Fibroblast of villous mesenchyme (primary cell): ENCODE measurements at regions not wholly inside any gene's neighbourhood (a gene's known extent, or its start where the extent isn't known, plus 50 kb on each side); places are given as distances from the start of the nearest gene placed in this dataset.
"Not testable (repeated sequence)": the region's sequence is repeated elsewhere in the genome, so short reads cannot be mapped to it uniquely, and the experiment has no call there.

ENCODE experiments used
- DNase-seq: peaks from one replicate; pipeline ENCODE4 v3.0.0-alpha.2; 2010; ENCODE audit warnings: low read depth
- H3K4me3 ChIP-seq: 2 replicates; pipeline ENCODE4 v1.5.1; 2011; ENCODE audit warnings: low read depth, mild to moderate bottlenecking, low read length
- CTCF ChIP-seq: IDR thresholded peaks from 2 replicates; pipeline ENCODE4 v1.5.1; 2012; ENCODE audit warnings: low read depth, mild to moderate bottlenecking, low read length; ENCODE audit not compliant: insufficient read depth

- no peak for TF ChIP-seq CTCF
- H3K4me3 ChIP-seq, result no peak overlapping the region
- DNase-seq, result no peak
Observed at GRCh38 chr14:104478656-104479055, 100.9 kb upstream of the C14orf180 start.

DNA sequence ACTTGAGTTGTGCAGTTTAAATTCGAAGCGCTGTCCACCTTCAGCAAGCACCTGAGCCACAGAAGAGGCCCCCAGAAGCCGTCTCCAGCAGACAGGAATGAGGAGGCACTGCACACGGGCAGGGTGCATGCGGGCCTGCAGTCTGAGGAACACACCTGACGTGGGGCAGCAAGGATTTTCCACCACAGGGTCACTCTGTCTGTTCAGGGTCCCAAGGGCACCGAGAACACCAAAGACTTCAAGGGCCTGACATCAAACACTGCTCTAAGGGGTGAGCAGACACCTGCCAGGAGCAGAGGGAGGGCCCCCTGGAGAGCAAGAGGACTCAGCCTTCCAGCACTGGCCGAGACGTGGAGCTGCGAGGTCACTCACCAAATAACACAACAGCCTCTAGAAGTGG lies 99.7 kb upstream of the C14orf180 start:
- DNase-seq, result no peak
- TF ChIP-seq CTCF, result no peak
- H3K4me3 ChIP-seq, result no peak overlapping the region

GRCh38 chr14:104481323-104481722 lies 98.2 kb upstream of the C14orf180 start:
- H3K4me3 ChIP-seq, result no peak overlapping the region
- DNase-seq, result no peak
- no peak for TF ChIP-seq CTCF

DNA sequence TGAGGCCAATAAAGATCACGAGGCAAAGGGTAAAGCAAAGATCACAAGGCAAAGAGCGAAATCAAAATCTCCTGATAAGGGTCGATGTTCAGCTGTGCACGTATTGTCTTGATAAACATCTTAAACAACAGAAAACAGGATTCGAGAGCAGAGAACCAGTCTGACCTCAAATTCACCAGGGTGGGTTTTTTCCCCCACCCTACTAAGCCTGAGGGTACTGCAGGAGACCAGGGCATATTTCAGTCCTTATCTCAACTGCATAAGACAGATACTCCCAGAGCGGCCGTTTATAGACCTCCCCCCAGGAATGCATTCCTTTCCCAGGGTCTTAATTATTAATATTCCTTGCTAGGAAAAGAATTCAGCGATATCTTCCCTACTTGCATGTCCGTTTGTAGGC lies 97.5 kb upstream of the C14orf180 start:
- not testable (repeated sequence) for DNase-seq, H3K4me3 ChIP-seq

DNA sequence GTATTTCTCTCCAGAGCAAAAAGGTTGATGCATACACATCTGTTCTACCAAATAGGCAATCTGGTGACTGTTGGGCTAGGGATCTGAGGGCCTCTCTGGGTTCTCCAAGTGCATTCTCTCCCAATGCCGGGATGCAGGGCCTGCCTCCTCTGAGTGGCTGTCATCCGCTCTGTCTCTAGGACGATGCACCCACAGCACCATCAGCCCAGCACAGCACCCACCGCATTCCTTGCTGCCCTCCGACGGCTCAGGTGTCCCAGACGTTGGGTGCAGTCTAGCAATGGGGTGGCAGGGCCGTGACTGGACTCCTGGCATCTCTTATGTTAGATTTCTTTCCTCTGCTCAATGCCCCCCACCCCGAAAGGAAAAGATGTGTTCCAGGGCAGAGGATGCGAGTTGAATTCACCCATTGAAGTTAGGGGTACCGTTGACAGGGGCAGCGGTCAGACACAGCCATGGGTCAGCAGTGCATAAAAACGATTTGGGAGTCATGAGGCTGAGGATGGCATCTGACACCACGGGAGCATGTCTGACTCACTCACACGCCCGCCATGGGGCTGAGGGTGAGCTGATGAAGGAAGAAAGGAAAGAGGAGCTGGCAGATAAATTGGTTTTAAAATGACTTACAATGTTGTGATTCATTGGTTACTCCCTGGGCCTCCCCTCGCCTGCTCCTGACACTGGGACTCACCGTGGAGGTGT lies 93.2 kb upstream of the C14orf180 start:
- DNase-seq, result no peak
- H3K4me3 ChIP-seq, result no peak overlapping the region
- TF ChIP-seq CTCF, result no peak

GRCh38 chr14:104494483-104494882 lies 85.1 kb upstream of the C14orf180 start:
- TF ChIP-seq CTCF, result no peak
- no peak overlapping the region for H3K4me3 ChIP-seq
- no peak for DNase-seq

GRCh38 chr14:104496095-104496494 lies 83.5 kb upstream of the C14orf180 start:
- no peak overlapping the region for H3K4me3 ChIP-seq
- DNase-seq, result no peak
- no peak for TF ChIP-seq CTCF
